Uterus (tissue), 2 donors: ENCODE measurements at regions not wholly inside any gene's neighbourhood (a gene's known extent, or its start where the extent isn't known, plus 50 kb on each side); places are given as distances from the start of the nearest gene placed in this dataset.

Experiments
- CTCF ChIP-seq, 4 experiments: fragments of 200-600 bp in 2 of 4; fragments of 450-650 bp in 2 of 4; sonication (generic) in 2 of 4; IDR thresholded peaks; one replicate each; pipeline ENCODE4 v1.5.1; 2016 to 2019; ENCODE audit warnings: antibody characterized with exemption in 4 of 4, mild to moderate bottlenecking in 2 of 4, moderate library complexity in 1 of 4
- POLR2A ChIP-seq, 2 donors: fragments of 450-650 bp; IDR thresholded peaks; one replicate each; pipeline ENCODE4 v1.6.1; 2016; ENCODE audit warnings: antibody characterized with exemption in 2 of 2, mild to moderate bottlenecking in 1 of 2, moderate library complexity in 1 of 2

GRCh38 chr3:1469248-1469647 lies 376.4 kb downstream of the CNTN6 start:
- TF ChIP-seq CTCF (IDR thresholded peaks at IDR 0.05) (no peak), POLR2A (IDR thresholded peaks at IDR 0.05) (no peak)
